ENCODE measurements at regions not wholly inside any gene's neighbourhood (a gene's known extent, or its start where the extent isn't known, plus 50 kb on each side); places are given as distances from the start of the nearest gene placed in this dataset.

DNA sequence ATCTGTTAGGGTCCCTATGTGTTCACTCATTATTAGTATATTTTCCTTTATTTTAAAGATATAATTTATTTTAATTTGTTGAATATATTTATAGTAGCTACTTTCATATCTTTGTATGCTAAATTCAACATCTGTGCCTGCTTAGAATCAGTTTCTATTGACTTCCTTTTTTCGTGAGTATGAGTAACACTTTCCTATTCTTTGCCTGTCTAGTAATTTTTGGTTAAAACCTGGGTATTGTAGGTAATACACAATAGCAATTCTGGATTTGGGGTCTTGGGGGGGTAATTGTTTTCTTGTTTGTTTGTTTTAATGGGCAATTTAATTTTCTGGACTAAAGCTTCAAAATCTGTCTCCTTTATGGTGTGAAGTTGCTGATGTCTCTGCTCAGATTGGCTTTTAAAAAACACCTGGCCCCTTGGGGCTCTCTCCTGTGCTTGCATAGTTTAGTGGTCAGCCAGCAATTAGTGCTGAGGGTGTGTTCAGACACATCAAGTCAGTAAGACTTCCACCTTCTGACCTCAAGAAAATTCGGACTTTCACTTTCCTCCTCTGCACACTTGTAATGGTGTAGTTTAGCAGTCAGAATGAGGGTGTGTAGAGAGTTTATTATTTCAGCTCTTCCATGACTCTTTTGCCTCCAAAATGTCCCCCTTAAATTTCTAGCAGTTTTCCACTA is 124.4 kb upstream of the MAP1B start:
- no peaks in the 10 kb centered on the region for H3K36me3 ChIP-seq
- H3K27me3 ChIP-seq, result no peaks in the 10 kb centered on the region
- no peak overlapping the region for H3K27ac ChIP-seq
- intact Hi-C loops (cut with DNase I; ENCODE audit: low total_unique reads), result no loop called here
- TF ChIP-seq POLR2A (IDR thresholded peaks at IDR 0.05), result no peak
- TF ChIP-seq, protein P1, sequence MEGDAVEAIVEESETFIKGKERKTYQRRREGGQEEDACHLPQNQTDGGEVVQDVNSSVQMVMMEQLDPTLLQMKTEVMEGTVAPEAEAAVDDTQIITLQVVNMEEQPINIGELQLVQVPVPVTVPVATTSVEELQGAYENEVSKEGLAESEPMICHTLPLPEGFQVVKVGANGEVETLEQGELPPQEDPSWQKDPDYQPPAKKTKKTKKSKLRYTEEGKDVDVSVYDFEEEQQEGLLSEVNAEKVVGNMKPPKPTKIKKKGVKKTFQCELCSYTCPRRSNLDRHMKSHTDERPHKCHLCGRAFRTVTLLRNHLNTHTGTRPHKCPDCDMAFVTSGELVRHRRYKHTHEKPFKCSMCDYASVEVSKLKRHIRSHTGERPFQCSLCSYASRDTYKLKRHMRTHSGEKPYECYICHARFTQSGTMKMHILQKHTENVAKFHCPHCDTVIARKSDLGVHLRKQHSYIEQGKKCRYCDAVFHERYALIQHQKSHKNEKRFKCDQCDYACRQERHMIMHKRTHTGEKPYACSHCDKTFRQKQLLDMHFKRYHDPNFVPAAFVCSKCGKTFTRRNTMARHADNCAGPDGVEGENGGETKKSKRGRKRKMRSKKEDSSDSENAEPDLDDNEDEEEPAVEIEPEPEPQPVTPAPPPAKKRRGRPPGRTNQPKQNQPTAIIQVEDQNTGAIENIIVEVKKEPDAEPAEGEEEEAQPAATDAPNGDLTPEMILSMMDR (IDR thresholded peaks at IDR 0.05), result no peak
- H3K4me1 ChIP-seq, result no peaks in the 10 kb centered on the region
- H3K4me3 ChIP-seq, result no peak overlapping the region
- DNase-seq, result no peak
- no peaks in the 10 kb centered on the region for H3K9me3 ChIP-seq

DNA sequence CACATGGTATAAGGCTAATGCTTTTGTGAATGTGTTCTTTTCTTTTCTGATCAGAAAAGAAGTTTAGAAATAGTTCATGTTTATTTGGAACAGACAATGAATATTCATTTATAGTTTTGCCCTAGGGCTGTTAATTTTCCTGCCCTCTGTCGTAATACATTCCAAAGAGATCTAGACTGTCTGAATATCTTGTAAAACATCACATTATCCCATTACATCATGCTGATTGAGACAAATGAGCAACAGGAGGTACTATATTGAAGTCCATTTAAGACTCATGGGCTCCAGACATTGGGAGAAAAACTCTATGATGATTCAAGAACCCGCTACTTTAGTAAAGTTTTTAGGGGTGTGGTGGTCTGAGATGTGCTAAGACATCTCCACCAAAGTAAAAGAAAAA is 121.2 kb upstream of the MAP1B start:
- Histone ChIP-seq H3K9me3 (no peaks in the 10 kb centered on the region), H3K4me1 (no peaks in the 10 kb centered on the region), H3K36me3 (no peaks in the 10 kb centered on the region), H3K27me3 (no peaks in the 10 kb centered on the region), H3K4me3 (no peak overlapping the region), H3K27ac (no peak overlapping the region)
- no peak for DNase-seq
- intact Hi-C loops (cut with DNase I; ENCODE audit: low total_unique reads), result no loop called here
- TF ChIP-seq, protein P1 (IDR thresholded peaks at IDR 0.05), result no peak
- no peak for TF ChIP-seq POLR2A (IDR thresholded peaks at IDR 0.05)

DNA sequence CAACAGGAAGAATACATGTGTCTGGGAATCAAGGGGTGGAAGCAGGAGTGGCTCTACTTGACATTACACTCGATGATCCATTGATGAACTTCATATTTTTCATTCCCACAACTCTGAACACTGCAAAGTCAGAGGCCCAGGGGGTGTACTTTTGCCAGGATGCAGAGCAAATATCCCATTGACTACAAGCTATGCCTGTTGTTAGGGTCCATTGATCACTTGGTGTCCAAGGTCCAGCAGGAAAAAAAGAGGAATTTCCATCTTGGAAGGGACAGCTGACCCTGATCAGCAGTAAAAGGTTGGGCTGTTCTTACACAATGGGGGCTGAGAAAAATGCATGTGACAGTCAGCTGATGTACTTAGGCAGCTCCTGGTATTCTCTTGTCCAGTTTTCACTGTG is 118.5 kb upstream of the MAP1B start:
- Histone ChIP-seq H3K4me3 (no peak overlapping the region), H3K27me3 (no peaks in the 10 kb centered on the region), H3K9me3 (no peaks in the 10 kb centered on the region), H3K36me3 (no peaks in the 10 kb centered on the region), H3K27ac (no peak overlapping the region), H3K4me1 (no peaks in the 10 kb centered on the region)
- no peak for DNase-seq
- TF ChIP-seq, protein P1 (IDR thresholded peaks at IDR 0.05), result no peak
- no peak for TF ChIP-seq POLR2A (IDR thresholded peaks at IDR 0.05)
- intact Hi-C loops (cut with DNase I; ENCODE audit: low total_unique reads), result no loop called here

DNA sequence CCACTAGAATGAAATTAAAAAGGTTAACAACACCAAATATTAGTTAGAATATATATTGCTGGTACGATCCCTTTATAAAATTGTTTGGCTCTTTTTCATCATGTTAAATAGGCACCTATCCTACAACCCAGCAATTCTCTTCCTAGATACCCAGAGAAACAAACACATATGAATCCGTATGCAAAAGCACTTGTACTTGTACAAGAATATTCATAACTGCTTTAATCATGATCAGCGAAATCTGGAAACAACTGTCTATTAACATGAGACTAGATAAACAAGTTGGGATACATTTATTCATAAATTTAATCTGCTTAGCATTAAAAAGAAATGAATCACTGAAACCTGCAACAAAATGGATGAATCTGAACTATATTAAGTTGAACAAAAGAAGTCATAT is 113.7 kb upstream of the MAP1B start:
- Histone ChIP-seq H3K27me3 (no peaks in the 10 kb centered on the region), H3K36me3 (no peaks in the 10 kb centered on the region), H3K4me1 (no peaks in the 10 kb centered on the region), H3K4me3 (no peak overlapping the region), H3K9me3 (no peaks in the 10 kb centered on the region), H3K27ac (no peak overlapping the region)
- intact Hi-C loops (cut with DNase I; ENCODE audit: low total_unique reads), result no loop called here
- TF ChIP-seq POLR2A (IDR thresholded peaks at IDR 0.05), result no peak
- TF ChIP-seq, protein P1 (IDR thresholded peaks at IDR 0.05), result no peak
- DNase-seq, result no peak

DNA sequence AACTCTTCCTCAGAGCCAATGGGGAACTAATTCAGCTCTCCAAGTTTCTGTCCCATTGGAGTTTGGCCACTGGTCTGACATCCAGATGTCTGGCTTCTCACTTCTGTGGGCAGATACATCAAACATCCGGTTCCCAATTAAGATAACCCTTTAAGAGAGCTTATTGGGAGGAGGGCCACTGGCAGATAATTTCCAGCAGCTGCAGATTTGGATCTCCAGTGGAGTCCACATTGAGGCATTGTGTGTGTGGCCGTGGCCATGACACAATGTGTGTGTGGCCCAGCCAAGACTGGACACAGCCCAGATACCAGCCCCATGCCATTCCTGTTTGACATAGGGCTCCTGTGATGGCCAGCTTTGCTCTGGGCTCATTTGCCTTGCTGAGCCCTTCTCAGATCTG is 110.5 kb upstream of the MAP1B start:
- intact Hi-C loops (cut with DNase I; ENCODE audit: low total_unique reads), result no loop called here
- TF ChIP-seq, protein P1 (IDR thresholded peaks at IDR 0.05), result no peak
- no peak for TF ChIP-seq POLR2A (IDR thresholded peaks at IDR 0.05)
- no peak overlapping the region for H3K27ac ChIP-seq

More for the DNA sequence above, 110.5 kb upstream of the MAP1B start:
- H3K4me1 ChIP-seq, result no peaks in the 10 kb centered on the region
- H3K27me3 ChIP-seq, result no peaks in the 10 kb centered on the region
- H3K36me3 ChIP-seq, result no peaks in the 10 kb centered on the region
- no peak for DNase-seq
- no peaks in the 10 kb centered on the region for H3K9me3 ChIP-seq
- no peak overlapping the region for H3K4me3 ChIP-seq
